ENCODE measurements at regions not wholly inside any gene's neighbourhood (a gene's known extent, or its start where the extent isn't known, plus 50 kb on each side); places are given as distances from the start of the nearest gene placed in this dataset.

DNA sequence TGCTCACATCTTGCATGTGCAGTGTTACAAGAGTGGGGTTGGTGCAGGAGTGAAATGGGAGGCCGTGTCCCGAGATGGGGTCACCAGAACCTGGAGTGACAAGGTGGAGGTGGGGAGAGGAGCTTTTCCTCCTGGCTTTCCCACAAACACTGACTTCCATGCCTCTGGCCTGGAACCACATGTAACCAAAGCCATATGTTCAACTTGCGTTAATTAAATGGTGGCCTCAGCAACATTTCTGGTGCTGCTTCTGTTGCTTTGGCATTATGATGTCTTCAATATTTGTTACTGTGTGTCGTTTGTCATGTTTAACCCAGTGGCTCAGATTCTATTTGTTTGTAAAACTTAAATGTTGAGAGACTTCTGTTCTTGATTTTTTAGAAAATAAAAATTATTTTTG is 110.2 kb downstream of the VCPKMT start:
- Histone ChIP-seq H3K9ac (ENCODE audit: extremely low read depth, low read length, poor library complexity, severe bottlenecking) (no peak overlapping the region), H3K9me3 (ENCODE audit: control insufficient read depth, low read length) (no peaks in the 10 kb centered on the region), H3K4me1 (ENCODE audit: control insufficient read depth, insufficient read depth, low read length) (peaks cover 3% of the 10 kb centered on the region), H3K4me3 (ENCODE audit: low read length) (no peak overlapping the region), H3K27me3 (ENCODE audit: control insufficient read depth, insufficient read depth, low read length, poor library complexity, severe bottlenecking) (peaks cover 30% of the 10 kb centered on the region), H3K36me3 (ENCODE audit: control insufficient read depth, insufficient read depth, low read length) (no peaks in the 10 kb centered on the region), H3K27ac (ENCODE audit: low read depth, low read length) (no peak overlapping the region)
- Mint-ChIP-seq H3K9me3 (no peaks in the 10 kb centered on the region), H3K27me3 (ENCODE audit: insufficient read depth) (peaks cover 32% of the 10 kb centered on the region), H3K4me3 (no peak overlapping the region), H3K4me1 (peaks cover 14% of the 10 kb centered on the region), H3K27ac (no peak overlapping the region), H3K36me3 (ENCODE audit: low read depth) (no peaks in the 10 kb centered on the region)
- DNase-seq, result no peak
- TF ChIP-seq, protein P1, sequence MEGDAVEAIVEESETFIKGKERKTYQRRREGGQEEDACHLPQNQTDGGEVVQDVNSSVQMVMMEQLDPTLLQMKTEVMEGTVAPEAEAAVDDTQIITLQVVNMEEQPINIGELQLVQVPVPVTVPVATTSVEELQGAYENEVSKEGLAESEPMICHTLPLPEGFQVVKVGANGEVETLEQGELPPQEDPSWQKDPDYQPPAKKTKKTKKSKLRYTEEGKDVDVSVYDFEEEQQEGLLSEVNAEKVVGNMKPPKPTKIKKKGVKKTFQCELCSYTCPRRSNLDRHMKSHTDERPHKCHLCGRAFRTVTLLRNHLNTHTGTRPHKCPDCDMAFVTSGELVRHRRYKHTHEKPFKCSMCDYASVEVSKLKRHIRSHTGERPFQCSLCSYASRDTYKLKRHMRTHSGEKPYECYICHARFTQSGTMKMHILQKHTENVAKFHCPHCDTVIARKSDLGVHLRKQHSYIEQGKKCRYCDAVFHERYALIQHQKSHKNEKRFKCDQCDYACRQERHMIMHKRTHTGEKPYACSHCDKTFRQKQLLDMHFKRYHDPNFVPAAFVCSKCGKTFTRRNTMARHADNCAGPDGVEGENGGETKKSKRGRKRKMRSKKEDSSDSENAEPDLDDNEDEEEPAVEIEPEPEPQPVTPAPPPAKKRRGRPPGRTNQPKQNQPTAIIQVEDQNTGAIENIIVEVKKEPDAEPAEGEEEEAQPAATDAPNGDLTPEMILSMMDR (conservative IDR thresholded peaks at IDR 0.05), result no peak
- 84 to 100% methylated on average over 3 to 4 of the region's 4 CpGs for WGBS, 2 experiments (ENCODE audit: insufficient coverage in 1 of 2, insufficient read length in 1 of 2)

GRCh38 chr14:50007123-50007903 is 109.1 kb downstream of the VCPKMT start:
- Histone ChIP-seq H3K36me3 (ENCODE audit: control insufficient read depth, insufficient read depth, low read length) (no peaks in the 10 kb centered on the region), H3K9me3 (ENCODE audit: control insufficient read depth, low read length) (no peaks in the 10 kb centered on the region), H3K27me3 (ENCODE audit: control insufficient read depth, insufficient read depth, low read length, poor library complexity, severe bottlenecking) (peaks cover 23% of the 10 kb centered on the region), H3K4me3 (ENCODE audit: low read length) (no peak overlapping the region), H3K9ac (ENCODE audit: extremely low read depth, low read length, poor library complexity, severe bottlenecking) (no peak overlapping the region), H3K4me1 (ENCODE audit: control insufficient read depth, insufficient read depth, low read length) (no peaks in the 10 kb centered on the region), H3K27ac (ENCODE audit: low read depth, low read length) (no peak overlapping the region)
- peak; percentile 72 for DNase-seq
- H3K36me3 Mint-ChIP-seq (ENCODE audit: low read depth), result no peaks in the 10 kb centered on the region
- H3K4me3 Mint-ChIP-seq, result no peak overlapping the region
- peaks cover 24% of the 10 kb centered on the region for H3K27me3 Mint-ChIP-seq (ENCODE audit: insufficient read depth)
- peaks cover 9% of the 10 kb centered on the region for H3K4me1 Mint-ChIP-seq
- TF ChIP-seq, protein P1 (conservative IDR thresholded peaks at IDR 0.05), result peak; percentile 55
- 87 to 94% methylated on average over 6 to 9 of the region's 9 CpGs for WGBS, 2 experiments (ENCODE audit: insufficient coverage in 1 of 2, insufficient read length in 1 of 2)
- no peak overlapping the region for H3K27ac Mint-ChIP-seq
- no peaks in the 10 kb centered on the region for H3K9me3 Mint-ChIP-seq

DNA sequence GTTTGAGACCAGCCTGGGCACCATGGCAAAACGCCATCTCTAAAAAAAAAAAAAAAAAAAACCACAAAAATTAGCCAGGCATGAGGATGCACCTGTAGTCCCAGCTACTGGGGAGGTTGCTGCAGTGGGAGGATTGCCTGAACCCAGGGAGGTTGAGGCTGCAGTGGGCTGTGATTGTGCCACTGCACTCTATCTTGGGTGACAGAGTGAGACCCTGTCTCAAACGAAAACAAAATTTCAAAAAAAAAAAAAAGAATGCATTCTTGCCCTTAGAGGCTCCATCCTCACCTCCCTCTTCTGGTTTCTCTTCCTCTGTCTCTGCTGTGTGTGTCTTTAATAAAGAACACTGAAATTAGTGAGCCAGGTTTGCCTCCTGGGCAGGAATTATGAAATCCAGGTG is 107.8 kb downstream of the VCPKMT start:
- no peaks in the 10 kb centered on the region for H3K9me3 Mint-ChIP-seq
- H3K27ac Mint-ChIP-seq, result no peak overlapping the region
- no peaks in the 10 kb centered on the region for H3K36me3 Mint-ChIP-seq (ENCODE audit: low read depth)

More for the DNA sequence above, 107.8 kb downstream of the VCPKMT start:
- no peaks in the 10 kb centered on the region for H3K4me1 ChIP-seq (ENCODE audit: control insufficient read depth, insufficient read depth, low read length)
- H3K27ac ChIP-seq (ENCODE audit: low read depth, low read length), result no peak overlapping the region
- no peaks in the 10 kb centered on the region for H3K9me3 ChIP-seq (ENCODE audit: control insufficient read depth, low read length)
- H3K36me3 ChIP-seq (ENCODE audit: control insufficient read depth, insufficient read depth, low read length), result no peaks in the 10 kb centered on the region
- Mint-ChIP-seq H3K4me1 (peaks cover 3% of the 10 kb centered on the region), H3K4me3 (no peak overlapping the region), H3K27me3 (ENCODE audit: insufficient read depth) (peaks cover 16% of the 10 kb centered on the region)
- WGBS, 2 experiments (ENCODE audit: insufficient coverage in 1 of 2, insufficient read length in 1 of 2), result 78 to 80% methylated on average over 1 of the region's 2 CpGs
- H3K27me3 ChIP-seq (ENCODE audit: control insufficient read depth, insufficient read depth, low read length, poor library complexity, severe bottlenecking), result peaks cover 11% of the 10 kb centered on the region
- H3K4me3 ChIP-seq (ENCODE audit: low read length), result no peak overlapping the region
- H3K9ac ChIP-seq (ENCODE audit: extremely low read depth, low read length, poor library complexity, severe bottlenecking), result no peak overlapping the region
- no peak for DNase-seq
- TF ChIP-seq, protein P1 (conservative IDR thresholded peaks at IDR 0.05), result no peak
